HG03457 (cell line): ENCODE measurements at regions not wholly inside any gene's neighbourhood (a gene's known extent, or its start where the extent isn't known, plus 50 kb on each side); places are given as distances from the start of the nearest gene placed in this dataset.

Experiments used
- ATAC-seq: cut with Tn5 transposase; IDR thresholded peaks from one replicate; pipeline ENCODE4 v1.9.1; 2021; ENCODE audit warnings: moderate number of reproducible peaks; ENCODE audit not compliant: unreplicated experiment

GRCh38 chr2:221050020-221050795 lies 521.9 kb downstream of the EPHA4 start:
- no peak for ATAC-seq

- no peak for ATAC-seq
Measured at GRCh38 chr2:221051162-221051561, 520.9 kb downstream of the EPHA4 start.

- ATAC-seq: no peak
Measured at GRCh38 chr2:221060376-221060775, 511.7 kb downstream of the EPHA4 start.

DNA sequence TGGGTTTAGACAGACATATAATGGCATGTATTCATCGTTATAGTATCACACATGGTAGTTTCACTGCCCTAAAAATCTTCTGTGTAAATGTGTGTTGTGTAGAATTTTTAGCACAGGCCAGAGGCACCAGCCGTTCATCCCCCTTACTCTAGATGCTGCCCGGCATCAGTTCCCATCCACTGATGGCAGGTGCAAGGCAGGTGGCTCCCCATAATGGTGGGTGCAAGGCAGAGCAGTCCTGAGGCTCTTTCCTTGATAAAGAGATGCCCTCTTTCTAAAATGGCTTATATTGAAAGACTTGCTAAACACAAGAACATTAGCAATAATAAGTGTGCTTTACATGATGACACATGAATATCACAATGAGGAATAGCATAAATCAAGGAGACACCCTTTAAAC lies 508.5 kb downstream of the EPHA4 start:
- ATAC-seq: no peak

- ATAC-seq: no peak
Measured at GRCh38 chr2:221064058-221064854, 507.8 kb downstream of the EPHA4 start.

DNA sequence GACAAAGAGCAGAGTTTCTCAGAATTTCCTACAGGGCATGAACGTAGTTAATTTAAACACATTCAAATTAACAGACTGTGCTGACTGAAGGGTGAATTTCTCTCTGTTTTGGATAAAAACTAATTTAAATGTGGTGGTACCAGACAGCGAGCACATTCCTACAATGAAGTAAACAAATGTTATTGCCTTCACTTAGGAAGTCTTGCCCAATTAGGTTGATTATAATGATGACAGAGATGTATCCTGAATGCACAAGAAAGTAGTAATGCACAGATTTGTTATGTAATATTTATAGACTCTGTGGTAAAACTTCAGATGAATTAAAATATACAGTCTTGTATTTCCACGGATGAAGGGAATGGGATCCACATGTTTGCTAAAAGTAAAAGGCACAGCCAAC lies 507.2 kb downstream of the EPHA4 start:
- ATAC-seq: no peak

DNA sequence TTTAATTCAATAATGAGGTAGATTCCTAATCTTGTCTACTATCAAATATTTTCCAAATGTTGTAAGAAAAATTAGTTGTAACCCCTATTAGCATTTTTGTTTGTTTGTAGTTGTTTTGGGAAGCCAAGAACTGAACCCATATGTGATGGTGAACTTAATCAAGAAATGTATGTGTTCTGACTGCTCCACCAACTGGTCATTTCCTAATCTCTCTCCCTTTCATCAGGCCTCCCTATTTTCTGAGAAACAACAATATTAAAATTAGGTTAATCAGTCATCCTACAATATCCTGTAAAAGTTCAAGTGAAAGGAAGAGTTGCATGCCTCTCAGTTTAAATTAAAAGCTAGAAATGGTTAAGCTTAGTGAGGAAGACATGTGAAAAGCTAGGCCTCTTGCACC lies 504.0 kb downstream of the EPHA4 start:
- no peak for ATAC-seq

- ATAC-seq: no peak
Measured at GRCh38 chr2:221070106-221070505, 502.0 kb downstream of the EPHA4 start.

GRCh38 chr2:221073326-221074049 lies 498.6 kb downstream of the EPHA4 start:
- ATAC-seq: no peak

DNA sequence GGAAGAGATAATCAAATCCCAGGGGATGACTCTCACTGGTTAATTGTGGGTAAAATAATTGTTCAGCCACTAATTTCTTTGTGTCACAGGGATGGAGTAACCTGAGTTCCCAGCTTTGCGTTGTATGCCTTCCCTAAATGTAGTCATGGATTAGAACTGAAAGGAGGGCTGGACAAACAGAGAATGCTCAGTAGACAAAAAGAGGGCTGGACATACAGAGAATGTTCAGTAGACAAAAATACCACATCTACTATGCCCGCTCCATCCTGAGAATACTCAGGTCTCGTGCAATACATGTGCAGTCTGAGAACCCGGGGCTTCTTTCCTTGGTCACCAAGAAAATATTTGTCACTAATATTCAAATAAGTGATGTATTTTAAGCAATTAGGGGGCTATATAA lies 497.9 kb downstream of the EPHA4 start:
- ATAC-seq: no peak

GRCh38 chr2:221075203-221075602 lies 496.9 kb downstream of the EPHA4 start:
- no peak for ATAC-seq

DNA sequence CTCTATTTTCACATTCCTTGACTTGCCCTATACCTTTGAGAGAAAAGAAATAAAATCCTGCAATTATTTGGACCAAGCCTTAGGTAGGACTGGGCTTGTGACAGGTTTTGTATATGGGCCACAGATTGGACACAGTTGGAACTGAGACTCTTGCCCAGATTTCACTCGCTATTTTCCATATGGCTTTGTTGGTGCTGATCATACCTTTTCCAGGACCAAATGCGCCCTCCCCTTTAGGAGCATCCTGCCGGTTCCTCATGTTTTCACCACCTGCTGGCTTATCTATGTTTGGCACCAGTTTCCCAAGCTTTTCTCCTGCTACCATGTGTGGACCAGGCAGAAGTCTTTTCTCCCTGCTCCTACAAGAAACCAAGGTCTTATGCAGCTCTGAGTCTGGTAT lies 494.9 kb downstream of the EPHA4 start:
- ATAC-seq: no peak

- ATAC-seq: no peak
Measured at GRCh38 chr2:221077799-221078198, 494.3 kb downstream of the EPHA4 start.

DNA sequence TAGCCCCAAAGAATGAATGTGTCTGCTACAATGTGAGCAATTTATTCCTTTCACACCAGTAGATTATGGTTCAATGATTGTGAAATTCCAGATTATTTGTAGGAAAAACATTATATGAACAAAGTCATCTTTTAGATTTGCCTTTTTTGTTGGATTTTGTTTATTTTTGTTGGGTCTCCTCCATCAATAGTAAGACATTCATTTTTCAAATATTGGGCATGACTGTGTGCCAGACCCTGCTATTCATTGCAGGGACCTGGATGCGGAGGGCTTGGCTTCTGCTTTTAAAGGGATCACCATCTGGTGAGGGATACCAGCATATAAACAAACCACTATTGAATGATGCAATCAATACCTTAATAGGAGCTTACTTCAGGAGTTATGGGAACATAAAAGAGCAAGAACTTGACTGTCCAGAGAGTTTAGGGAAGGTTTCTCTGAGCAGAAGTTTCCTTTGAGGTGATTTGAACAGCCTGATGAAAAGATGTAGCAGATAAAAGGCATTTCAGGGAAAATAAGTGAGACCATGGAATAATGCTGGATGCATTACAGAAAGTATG lies 486.7 kb downstream of the EPHA4 start:
- ATAC-seq: no peak

GRCh38 chr2:221085936-221086335 lies 486.2 kb downstream of the EPHA4 start:
- no peak for ATAC-seq

GRCh38 chr2:221087779-221088178 lies 484.3 kb downstream of the EPHA4 start:
- ATAC-seq: no peak

DNA sequence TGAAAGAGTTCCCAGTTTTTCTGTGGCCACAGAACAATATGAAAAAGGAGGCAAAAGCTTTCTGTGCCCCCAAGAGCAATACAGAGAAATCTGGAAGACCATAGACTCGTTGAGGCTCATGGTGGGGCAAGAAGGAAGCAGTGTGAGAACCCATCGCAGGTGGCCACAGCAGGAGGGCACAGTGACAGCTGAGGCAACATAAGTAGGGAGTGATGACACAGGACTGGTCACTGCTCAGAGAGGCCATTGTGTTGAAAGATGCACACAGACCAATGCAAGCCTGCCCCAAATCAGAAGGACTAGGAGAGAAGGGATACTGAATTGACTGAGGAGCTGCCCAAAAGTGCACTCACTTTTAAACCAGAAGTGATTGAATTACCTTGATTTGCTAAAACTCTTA lies 483.6 kb downstream of the EPHA4 start:
- ATAC-seq: no peak

DNA sequence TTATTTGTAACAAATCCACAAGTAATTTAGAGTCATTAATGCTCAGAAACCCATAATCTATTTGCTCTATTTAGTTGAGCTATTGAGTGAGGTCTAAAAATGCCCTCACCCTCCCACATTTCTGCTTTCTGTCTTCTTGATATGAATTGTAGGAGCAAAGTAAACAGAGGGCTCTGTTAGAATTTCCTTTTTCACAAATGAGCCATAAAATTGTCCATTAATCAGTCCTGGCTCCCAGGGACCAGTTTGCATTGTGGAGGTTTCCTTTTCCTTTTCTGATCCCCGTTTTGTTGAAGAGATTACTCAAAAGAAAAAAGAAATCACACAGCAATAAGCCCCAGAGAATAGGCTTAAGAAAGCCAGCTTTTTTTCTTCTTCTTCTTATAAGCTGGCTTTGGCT lies 476.7 kb downstream of the EPHA4 start:
- no peak for ATAC-seq

DNA sequence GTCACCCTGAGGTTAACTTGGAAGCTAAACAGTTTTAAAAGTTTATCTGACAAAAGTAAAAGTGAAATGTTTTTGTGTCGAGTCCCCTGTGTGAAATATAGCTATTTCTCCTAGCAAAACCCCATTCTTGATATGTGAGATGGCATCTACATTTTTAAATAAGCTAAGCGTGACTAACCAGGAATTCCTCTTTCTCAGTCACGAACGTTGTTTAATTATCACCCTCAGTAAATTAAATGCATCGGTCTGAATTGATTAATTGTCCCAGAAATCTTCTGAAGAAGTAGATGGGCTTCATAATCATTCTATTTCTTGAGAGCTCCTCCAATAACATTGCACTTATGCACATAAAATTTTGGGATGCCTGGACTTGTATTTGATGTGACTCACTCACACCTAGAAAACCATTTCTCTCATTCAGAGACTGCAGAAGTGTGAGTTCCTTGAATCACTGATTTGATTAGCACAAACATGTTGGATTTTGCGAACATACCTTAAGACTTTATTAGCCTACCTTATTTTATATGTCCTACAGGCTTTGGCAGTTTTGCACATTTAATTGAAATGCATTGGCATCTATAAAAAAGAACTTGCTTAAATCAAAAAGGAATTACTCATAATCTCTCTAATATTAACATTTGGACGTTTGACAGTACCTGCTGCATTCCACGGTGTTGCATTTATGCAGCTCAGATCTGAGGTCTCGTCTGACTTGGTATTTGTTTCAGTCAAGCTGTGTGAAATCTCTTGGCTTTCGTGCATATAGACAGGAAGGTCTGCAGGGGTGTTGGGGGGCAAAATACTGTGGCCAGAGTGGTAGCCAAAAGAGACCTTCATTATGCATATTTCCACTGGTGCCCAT lies 475.2 kb downstream of the EPHA4 start:
- no peak for ATAC-seq

DNA sequence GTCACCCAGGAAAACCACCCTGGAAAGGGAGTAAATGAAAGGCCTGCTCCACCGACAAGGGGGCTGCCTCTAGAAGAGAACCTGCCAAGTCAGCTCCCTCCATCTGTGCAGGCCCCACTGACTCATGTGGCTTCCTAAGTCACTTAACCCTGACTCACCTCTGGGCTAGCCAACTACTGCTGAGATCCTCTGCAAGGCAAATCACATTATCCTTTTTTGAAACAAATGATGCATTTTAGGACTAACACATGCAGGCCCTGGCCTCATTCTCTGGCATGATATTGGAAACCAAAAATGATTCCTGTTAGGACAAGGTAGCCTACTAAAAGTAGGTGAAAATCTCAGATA lies 474.6 kb downstream of the EPHA4 start:
- no peak for ATAC-seq

GRCh38 chr2:221097949-221098348 lies 474.2 kb downstream of the EPHA4 start:
- no peak for ATAC-seq
